ENCODE measurements at regions not wholly inside any gene's neighbourhood (a gene's known extent, or its start where the extent isn't known, plus 50 kb on each side); places are given as distances from the start of the nearest gene placed in this dataset.

- H3K9ac ChIP-seq (ENCODE audit: low read depth in 2 of 2, low read length in 2 of 2): no peak overlapping the region
- H3K27ac ChIP-seq: no peak overlapping the region
- no peaks in the 10 kb centered on the region for H3K9me3 ChIP-seq
- no peak for TF ChIP-seq CTCF (IDR thresholded peaks at IDR 0.05)
- intact Hi-C loops (cut with DNase I): no loop called here
- H3K4me1 ChIP-seq: no peaks in the 10 kb centered on the region
- DNase-seq: no peak
- H3K36me3 ChIP-seq: no peaks in the 10 kb centered on the region
- H3K4me3 ChIP-seq: no peak overlapping the region
- H3K27me3 ChIP-seq: no peaks in the 10 kb centered on the region
Observed at GRCh38 chr2:23322567-23323197, 62.3 kb upstream of the KLHL29 start.

- intact Hi-C loops (cut with DNase I): no loop called here
- Histone ChIP-seq H3K36me3 (no peaks in the 10 kb centered on the region), H3K4me3 (no peak overlapping the region), H3K27ac (no peak overlapping the region), H3K9me3 (no peaks in the 10 kb centered on the region), H3K4me1 (no peaks in the 10 kb centered on the region), H3K9ac (ENCODE audit: low read depth in 2 of 2, low read length in 2 of 2) (no peak overlapping the region), H3K27me3 (no peaks in the 10 kb centered on the region)
- no peak for TF ChIP-seq CTCF (IDR thresholded peaks at IDR 0.05)
- DNase-seq: no peak
Observed at GRCh38 chr2:23323198-23323916, 61.6 kb upstream of the KLHL29 start.

GRCh38 chr2:23323917-23324680, 60.9 kb upstream of the KLHL29 start:
- no peak for DNase-seq
- no peaks in the 10 kb centered on the region for H3K36me3 ChIP-seq
- no peaks in the 10 kb centered on the region for H3K9me3 ChIP-seq
- TF ChIP-seq CTCF (IDR thresholded peaks at IDR 0.05): no peak
- no peaks in the 10 kb centered on the region for H3K27me3 ChIP-seq
- H3K4me1 ChIP-seq: no peaks in the 10 kb centered on the region
- intact Hi-C loops (cut with DNase I): no loop called here
- no peak overlapping the region for H3K4me3 ChIP-seq
- no peak overlapping the region for H3K9ac ChIP-seq (ENCODE audit: low read depth in 2 of 2, low read length in 2 of 2)
- H3K27ac ChIP-seq: no peak overlapping the region

GRCh38 chr2:23326330-23326729, 58.6 kb upstream of the KLHL29 start:
- intact Hi-C loops (cut with DNase I): no loop called here
- Histone ChIP-seq H3K4me3 (no peak overlapping the region), H3K4me1 (no peaks in the 10 kb centered on the region), H3K27ac (no peak overlapping the region), H3K9ac (ENCODE audit: low read depth in 2 of 2, low read length in 2 of 2) (no peak overlapping the region), H3K27me3 (no peaks in the 10 kb centered on the region), H3K9me3 (no peaks in the 10 kb centered on the region), H3K36me3 (no peaks in the 10 kb centered on the region)
- TF ChIP-seq CTCF (IDR thresholded peaks at IDR 0.05): no peak
- DNase-seq: no peak

- intact Hi-C loops (cut with DNase I): no loop called here
- Histone ChIP-seq H3K4me1 (no peaks in the 10 kb centered on the region), H3K27me3 (no peaks in the 10 kb centered on the region), H3K36me3 (no peaks in the 10 kb centered on the region), H3K9ac (ENCODE audit: low read depth in 2 of 2, low read length in 2 of 2) (no peak overlapping the region), H3K27ac (no peak overlapping the region), H3K4me3 (no peak overlapping the region), H3K9me3 (no peaks in the 10 kb centered on the region)
- no peak for DNase-seq
- no peak for TF ChIP-seq CTCF (IDR thresholded peaks at IDR 0.05)
Observed at GRCh38 chr2:23327416-23327815, 57.6 kb upstream of the KLHL29 start.

All from colonic mucosa (tissue), 4 donors.